ENCODE measurements at regions not wholly inside any gene's neighbourhood (a gene's known extent, or its start where the extent isn't known, plus 50 kb on each side); places are given as distances from the start of the nearest gene placed in this dataset.

DNA sequence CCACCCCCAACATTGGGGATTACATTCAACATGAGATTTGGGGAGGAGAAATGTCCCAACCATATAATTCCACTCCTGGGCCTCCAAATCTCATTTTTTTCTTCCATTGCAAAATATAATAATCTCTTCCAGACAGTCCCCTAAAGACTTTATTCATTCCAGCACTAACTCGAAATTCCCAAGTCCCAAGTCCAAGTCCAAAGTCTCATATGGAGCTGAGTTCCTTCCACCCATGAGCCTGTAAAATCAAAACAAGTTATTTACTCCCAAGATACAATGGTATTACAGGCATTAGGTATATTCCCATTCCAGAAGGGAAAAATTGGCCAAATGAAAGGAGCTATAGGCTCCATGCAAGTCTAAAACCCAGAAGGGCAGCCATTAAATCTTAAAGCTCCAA lies 56.7 kb downstream of the P2RY1 start:
- no peak for TF ChIP-seq CTCF (IDR thresholded peaks at IDR 0.05; ENCODE audit: low read depth, low read length, missing control alignments)
- no peak overlapping the region for H3K4me3 ChIP-seq (ENCODE audit: low read depth, low read length)
- no peak for DNase-seq (ENCODE audit: low read depth)
- in situ Hi-C loops (cut with HindIII; ENCODE audit: low sequenced_read_pairs) = no loop called here

DNA sequence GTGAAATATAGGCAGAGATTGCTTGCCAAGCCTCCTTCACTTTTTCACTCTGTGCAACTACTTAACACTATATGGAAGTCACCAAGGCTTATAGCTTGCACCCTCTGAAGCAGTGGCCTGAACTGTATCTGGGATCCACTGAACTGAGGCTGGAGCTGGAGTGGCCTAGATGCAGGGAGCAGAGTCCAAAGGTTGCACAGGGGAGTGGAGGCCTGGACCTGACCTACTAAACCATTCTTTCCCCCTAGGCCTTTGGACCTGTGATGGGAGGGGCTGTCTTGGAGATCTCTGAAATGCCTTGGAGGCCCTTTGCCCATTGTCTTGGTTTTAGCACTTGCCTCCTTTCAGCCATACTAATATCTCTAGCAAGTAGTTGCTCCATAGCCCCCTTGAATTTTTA lies 57.5 kb downstream of the P2RY1 start:
- no peak for DNase-seq (ENCODE audit: low read depth)
- no peak for TF ChIP-seq CTCF (IDR thresholded peaks at IDR 0.05; ENCODE audit: low read depth, low read length, missing control alignments)
- in situ Hi-C loops (cut with HindIII; ENCODE audit: low sequenced_read_pairs) = no loop called here
- H3K4me3 ChIP-seq (ENCODE audit: low read depth, low read length) = no peak overlapping the region

GRCh38 chr3:152893647-152894046 lies 58.7 kb downstream of the P2RY1 start:
- DNase-seq (ENCODE audit: low read depth) = no peak
- in situ Hi-C loops (cut with HindIII; ENCODE audit: low sequenced_read_pairs) = no loop called here
- no peak overlapping the region for H3K4me3 ChIP-seq (ENCODE audit: low read depth, low read length)
- no peak for TF ChIP-seq CTCF (IDR thresholded peaks at IDR 0.05; ENCODE audit: low read depth, low read length, missing control alignments)

GRCh38 chr3:152899306-152899705 lies 64.4 kb downstream of the P2RY1 start:
- TF ChIP-seq CTCF (IDR thresholded peaks at IDR 0.05; ENCODE audit: low read depth, low read length, missing control alignments) = no peak
- in situ Hi-C loops (cut with HindIII; ENCODE audit: low sequenced_read_pairs) = no loop called here
- no peak overlapping the region for H3K4me3 ChIP-seq (ENCODE audit: low read depth, low read length)
- DNase-seq (ENCODE audit: low read depth) = no peak

DNA sequence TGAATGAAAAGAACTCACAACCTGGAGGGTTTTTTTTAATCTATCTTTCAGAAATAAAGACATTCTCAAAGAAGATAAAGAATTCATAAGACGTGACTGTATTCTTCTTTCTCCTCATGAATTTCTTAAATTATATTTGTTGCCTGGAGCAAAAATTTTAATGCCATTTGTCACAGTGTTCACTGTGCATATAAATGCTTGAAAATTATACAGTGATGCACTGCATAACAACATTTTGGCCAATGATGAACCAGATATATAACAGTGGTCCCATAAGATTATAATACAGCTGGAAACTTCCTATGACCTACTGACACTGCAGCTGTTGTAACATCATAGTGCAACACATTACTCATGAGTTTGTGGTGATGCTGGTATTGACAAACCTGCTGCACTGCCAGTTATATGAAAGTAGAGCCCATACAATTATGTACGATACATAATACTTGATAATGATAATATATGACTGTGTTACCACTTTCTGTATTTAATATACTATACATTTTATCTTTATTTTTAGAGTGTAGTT lies 67.3 kb downstream of the P2RY1 start:
- DNase-seq (ENCODE audit: low read depth) = no peak
- H3K4me3 ChIP-seq (ENCODE audit: low read depth, low read length) = no peak overlapping the region
- in situ Hi-C loops (cut with HindIII; ENCODE audit: low sequenced_read_pairs) = no loop called here
- no peak for TF ChIP-seq CTCF (IDR thresholded peaks at IDR 0.05; ENCODE audit: low read depth, low read length, missing control alignments)

GRCh38 chr3:152905631-152906030 lies 70.7 kb downstream of the P2RY1 start:
- TF ChIP-seq CTCF (IDR thresholded peaks at IDR 0.05; ENCODE audit: low read depth, low read length, missing control alignments) = no peak
- in situ Hi-C loops (cut with HindIII; ENCODE audit: low sequenced_read_pairs) = no loop called here
- DNase-seq (ENCODE audit: low read depth) = no peak
- H3K4me3 ChIP-seq (ENCODE audit: low read depth, low read length) = no peak overlapping the region
